K562 (cell line): ENCODE measurements at regions not wholly inside any gene's neighbourhood (a gene's known extent, or its start where the extent isn't known, plus 50 kb on each side); places are given as distances from the start of the nearest gene placed in this dataset.

Experiments
- ATAC-seq: fragments of 200-7000 bp; cut with Tn5 transposase; 3 replicates; pipeline ENCODE4 v1.9.1; 2020; ENCODE audit warnings: moderate library complexity
- BruUV-seq: library from RNA; stranded (reverse); fragments of 400-500 nt; replicated peaks from 2 replicates; lab custom pipeline; 2021; lab: Mats Ljungman, UMichigan
- CTCF ChIA-PET: fragments of 300-600 bp; formaldehyde crosslinking; extraction: SDS; loops from one replicate; lab custom pipeline; 2021; ENCODE audit warnings: low intra/inter-chr PET ratio; lab: Yijun Ruan, JAX
- POLR2A ChIA-PET: fragments of 300-600, 350-650 bp; sonication (Branson Sonifier 250); formaldehyde crosslinking; extraction: SDS; loops from one replicate; lab custom pipeline; 2021; ENCODE audit warnings: antibody characterized with exemption, inconsistent platforms; lab: Yijun Ruan, JAX
- DNase-seq, 4 experiments: peaks; one replicate each; pipeline versions ENCODE4 v3.0.0 to v3.0.0-alpha.2; 2011 to 2018; ENCODE audit warnings: low spot score in 3 of 4, mixed read lengths in 3 of 4; ENCODE audit errors: extremely low read depth in 1 of 4
- FAIRE-seq: peaks from 2 replicates; lab custom pipeline; 2011; peaks lifted over from hg19 to GRCh38; lab: Jason Lieb, UNC
- H2AFZ ChIP-seq: 2 replicates; pipeline ENCODE4 v1.6.0; 2011; ENCODE audit warnings: low read depth, low read length, control low read depth, inconsistent platforms
- H3K27ac ChIP-seq: fragments of 200-600 bp; 3 replicates; pipeline ENCODE4 v1.8.0; 2011; ENCODE audit warnings: low read depth, mild to moderate bottlenecking, control low read depth, inconsistent platforms, low read length, moderate library complexity, mixed read lengths; ENCODE audit errors: extremely low read depth
- H3K27me3 ChIP-seq, 2 experiments: fragments of 300-600 bp in 1 of 2; 2 replicates in 1 of 2; 3 replicates in 1 of 2; pipeline versions ENCODE4 v1.6.0 to v1.8.0; 2011; ENCODE audit warnings: inconsistent platforms in 2 of 2, low read length in 2 of 2, mild to moderate bottlenecking in 1 of 2, mixed read lengths in 1 of 2, moderate library complexity in 1 of 2; ENCODE audit not compliant: control insufficient read depth in 2 of 2, insufficient read depth in 2 of 2
- H3K36me3 ChIP-seq: fragments of 300-600 bp; 3 replicates; pipeline ENCODE4 v1.8.0; 2011; ENCODE audit warnings: mild to moderate bottlenecking, low read length, inconsistent platforms; ENCODE audit not compliant: control insufficient read depth, insufficient read depth
- H3K4me1 ChIP-seq, 2 experiments: fragments of 200-600 bp in 1 of 2; replicated peaks in 1 of 2; 2 replicates in 1 of 2; 3 replicates in 1 of 2; pipeline versions ENCODE4 v1.5.1 to v1.8.0; 2011; ENCODE audit warnings: inconsistent platforms in 2 of 2, low read length in 2 of 2, mild to moderate bottlenecking in 1 of 2, mixed read lengths in 1 of 2, moderate library complexity in 1 of 2; ENCODE audit not compliant: control insufficient read depth in 2 of 2, insufficient read depth in 2 of 2
- H3K4me2 ChIP-seq: 2 replicates; pipeline ENCODE4 v1.6.1; 2011; ENCODE audit warnings: low read length, control low read depth, inconsistent platforms, mixed read lengths; ENCODE audit not compliant: insufficient read depth
- H3K4me3 ChIP-seq: fragments of 200-600 bp; sonication (generic), shearing (Covaris generic); 2 replicates; pipeline ENCODE4 v1.5.1; 2016; ENCODE audit warnings: control low read depth, inconsistent platforms
- H3K79me2 ChIP-seq: fragments of 200-600 bp; 3 replicates; pipeline ENCODE4 v1.8.0; 2011; ENCODE audit warnings: low read length, inconsistent platforms; ENCODE audit not compliant: control insufficient read depth, insufficient read depth
- H3K9ac ChIP-seq, 2 experiments: 2 replicates each; pipeline versions ENCODE4 v1.6.0 to v1.6.1; 2011; ENCODE audit warnings: low read depth in 2 of 2, low read length in 2 of 2, control low read depth in 1 of 2, inconsistent platforms in 1 of 2, mild to moderate bottlenecking in 1 of 2, mixed read lengths in 1 of 2; ENCODE audit not compliant: insufficient read depth in 1 of 2
- H3K9me1 ChIP-seq: one replicate; pipeline ENCODE4 v1.6.0; 2011; ENCODE audit warnings: inconsistent platforms, mild to moderate bottlenecking, low read length, moderate library complexity; ENCODE audit not compliant: control insufficient read depth, insufficient read depth
- H3K9me3 ChIP-seq: replicated peaks from 2 replicates; pipeline ENCODE4 v1.5.1; 2011; ENCODE audit warnings: low read depth, low read length, inconsistent platforms; ENCODE audit not compliant: control insufficient read depth, insufficient read depth
- H4K20me1 ChIP-seq: replicated peaks from 2 replicates; pipeline ENCODE4 v1.6.1; 2011; ENCODE audit warnings: low read length, inconsistent platforms, mixed read lengths; ENCODE audit not compliant: control insufficient read depth, insufficient read depth
- BMI1 ChIP-seq: fragments of 150-350 bp; IDR thresholded peaks from 2 replicates; pipeline ENCODE4 v1.6.1; 2014; ENCODE audit warnings: low read length
- FOXA3 ChIP-seq, 2 experiments: fragments of 450-650 bp in 1 of 2; sonication (generic) in 1 of 2; formaldehyde crosslinking; IDR thresholded peaks in 1 of 2; conservative IDR thresholded peaks in 1 of 2; 2 replicates each; pipeline versions ENCODE4 v1.4.0 to v1.8.0; 2020 to 2022; ENCODE audit warnings: mild to moderate bottlenecking in 2 of 2, missing genetic modification reagents in 1 of 2
- MAX ChIP-seq: sonication (generic); formaldehyde crosslinking; IDR thresholded peaks from 2 replicates; pipeline ENCODE4 v1.9.0; 2022; ENCODE audit warnings: mild to moderate bottlenecking, missing genetic modification reagents
- PKNOX1 ChIP-seq: fragments of 450-650 bp; IDR thresholded peaks from 2 replicates; pipeline ENCODE4 v1.6.1; 2016
- RFX5 ChIP-seq: IDR thresholded peaks from 2 replicates; pipeline ENCODE4 v1.6.1; 2011; ENCODE audit warnings: low read depth, mild to moderate bottlenecking, improper control_type of control experiment, low read length
- SMAD2 ChIP-seq: fragments of 150-350 bp; IDR thresholded peaks from 2 replicates; pipeline ENCODE4 v1.6.1; 2014; ENCODE audit warnings: low read depth, mild to moderate bottlenecking, low read length
- SMARCC2 ChIP-seq: fragments of 450-650 bp; IDR thresholded peaks from 2 replicates; pipeline ENCODE4 v1.6.1; 2017; ENCODE audit warnings: antibody characterized with exemption, moderate library complexity, mild to moderate bottlenecking, low read depth
- TARDBP ChIP-seq: fragments of 450-650 bp; IDR thresholded peaks from 2 replicates; pipeline ENCODE4 v1.6.1; 2016
- TOE1 ChIP-seq, 2 experiments: fragments of 450-650 bp in 1 of 2; sonication (generic) in 1 of 2; formaldehyde crosslinking in 1 of 2; IDR thresholded peaks; 2 replicates each; pipeline versions ENCODE4 v1.7.1 to v1.8.0; 2016 to 2022; ENCODE audit warnings: borderline replicate concordance in 2 of 2, mild to moderate bottlenecking in 2 of 2, antibody characterized with exemption in 1 of 2, inconsistent platforms in 1 of 2, low read depth in 1 of 2, missing genetic modification reagents in 1 of 2, moderate library complexity in 1 of 2
- TRIM28 ChIP-seq: fragments of 450-650 bp; IDR thresholded peaks from 2 replicates; pipeline ENCODE4 v1.6.1; 2017
- XRCC4 ChIP-seq: IDR thresholded peaks from one replicate; pipeline ENCODE4 v1.6.1; 2011; ENCODE audit not compliant: insufficient read depth, insufficient read length; ENCODE audit errors: extremely low read depth
- ZNF184 ChIP-seq: sonication (generic); formaldehyde crosslinking; IDR thresholded peaks from 2 replicates; pipeline ENCODE4 v1.5.0; 2020; ENCODE audit warnings: missing genetic modification reagents
- ZNF280A ChIP-seq: fragments of 450-650 bp; IDR thresholded peaks from 2 replicates; pipeline ENCODE4 v1.6.1; 2018; ENCODE audit warnings: mild to moderate bottlenecking, low read depth; ENCODE audit not compliant: partially characterized antibody
- WGBS: fragments of 100-300 bp; shearing (Covaris generic); methylation state at CpG from one replicate; pipeline ENCODE4 v1.1.6; 2016; ENCODE audit warnings: low coverage, mixed read lengths; ENCODE audit not compliant: insufficient coverage; ENCODE audit errors: missing lambda C conversion rate; 5-methylcytosine and 5-hydroxymethylcytosine counted together
- in situ Hi-C: fragments of 300-500 bp; cut with MboI; formaldehyde crosslinking; loops from 4 replicates; pipeline ENCODE4 v1.15.0; 2018; ENCODE audit warnings: inconsistent platforms, mixed read lengths
- intact Hi-C: fragments of 100-400 bp; cut with micrococcal nuclease; formaldehyde crosslinking; loops from 2 replicates; pipeline ENCODE4 v1.14.2; 2022

GRCh38 chr6:113339209-113339608 lies 517.9 kb upstream of the MARCKS start (continued):
- no peak for TF ChIP-seq ZNF280A
- TF ChIP-seq, all 486 proteins: peak for 0

- no peak for FAIRE-seq
- WGBS = 2% methylated on average over 4 of the region's 4 CpGs
- no TSS peak for BruUV-seq
Observed at GRCh38 chr6:113340371-113340770, 516.8 kb upstream of the MARCKS start.

More at GRCh38 chr6:113340371-113340770, 516.8 kb upstream of the MARCKS start:
- no peaks in the 10 kb centered on the region for H3K4me1 ChIP-seq
- H3K79me2 ChIP-seq = no peaks in the 10 kb centered on the region
- H3K36me3 ChIP-seq = no peaks in the 10 kb centered on the region
- TF ChIP-seq RFX5 = no peak
- no peak for TF ChIP-seq TARDBP
- TF ChIP-seq SMAD2 = no peak
- TF ChIP-seq PKNOX1 = no peak
- TF ChIP-seq BMI1 = no peak
- no peak for TF ChIP-seq FOXA3 (CRISPR knock-in tag; conservative IDR thresholded peaks at IDR 0.05 in 1 of 2, IDR thresholded peaks at IDR 0.05 in 1 of 2)
- no peak for TF ChIP-seq XRCC4
- TF ChIP-seq ZNF184 (CRISPR knock-in tag) = no peak
- TF ChIP-seq TRIM28 = no peak
- TF ChIP-seq SMARCC2 = no peak
- no peak for TF ChIP-seq TOE1 (IDR thresholded peaks at IDR 0.05; ENCODE audit: borderline replicate concordance)
- no peak for TF ChIP-seq TOE1 (CRISPR knock-in tag; IDR thresholded peaks at IDR 0.05; ENCODE audit: borderline replicate concordance, low read depth)
- TF ChIP-seq MAX (CRISPR knock-in tag) = no peak
- TF ChIP-seq, all 486 proteins: peak for 0
- Histone ChIP-seq H4K20me1 (no peaks in the 10 kb centered on the region), H3K4me3 (no peak overlapping the region), H2AFZ (no peak overlapping the region), H3K27me3 (no peaks in the 10 kb centered on the region), H3K9me3 (no peaks in the 10 kb centered on the region), H3K9ac (no peak overlapping the region), H3K27ac (no peak overlapping the region), H3K9me1 (no peaks in the 10 kb centered on the region), H3K4me2 (no peak overlapping the region)
- CTCF ChIA-PET = no interaction called here
- ATAC-seq = no peak
- DNase-seq = no peak
- POLR2A ChIA-PET = interaction anchor here (0.6 kb wide), 1 partner anchor 603 kb away, joined by 3 read pairs; no protein-coding TSS in a partner anchor
- in situ Hi-C loops = no loop called here
- intact Hi-C loops = no loop called here
